ENCODE measurements at regions not wholly inside any gene's neighbourhood (a gene's known extent, or its start where the extent isn't known, plus 50 kb on each side); places are given as distances from the start of the nearest gene placed in this dataset.

DNA sequence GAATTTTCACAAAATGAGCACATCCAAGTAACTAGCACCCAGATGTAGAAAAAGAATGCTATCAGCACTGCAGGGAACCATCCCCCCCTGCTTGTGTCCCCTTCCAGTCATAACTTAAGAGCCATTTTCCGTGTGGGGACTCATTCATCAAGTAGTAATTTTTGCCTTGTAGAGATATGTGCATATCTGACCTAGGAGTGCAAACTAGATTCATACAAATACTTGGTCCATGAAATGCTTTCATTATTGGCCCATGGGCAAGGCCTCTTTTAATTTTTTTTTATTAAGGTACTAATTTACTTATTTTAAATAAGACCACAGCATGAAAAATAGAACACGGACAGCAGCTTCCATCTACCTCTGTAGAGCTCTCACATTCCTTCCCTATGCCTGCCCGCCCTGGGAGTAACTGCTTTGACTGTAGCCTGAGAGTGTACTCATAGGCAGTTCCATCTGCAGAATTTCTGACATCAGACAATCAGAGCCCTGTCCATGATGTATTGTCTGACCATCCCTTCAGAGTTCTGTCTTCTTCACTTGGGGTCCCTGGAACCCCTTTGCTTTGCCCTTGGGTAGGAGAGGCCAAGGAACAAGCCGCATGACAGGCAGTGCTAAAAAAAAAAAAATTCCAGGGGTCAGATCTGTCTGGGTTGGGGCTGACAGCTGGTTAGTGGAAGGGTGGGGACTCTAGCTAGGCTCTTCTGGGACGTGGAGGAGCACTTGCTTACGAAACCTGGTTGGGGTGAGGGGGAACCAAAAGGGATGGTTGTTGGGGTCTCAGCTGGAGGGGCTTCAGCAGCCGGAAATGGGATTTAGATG is 131.7 kb downstream of the C12orf75 start:
- Histone ChIP-seq H3K36me3 (ENCODE audit: control insufficient read depth, insufficient read depth, low read length) (no peaks in the 10 kb centered on the region), H3K4me3 (replicated peaks in 1 of 4; ENCODE audit: control extremely low read depth in 1 of 4, insufficient read depth in 1 of 4, low read depth in 3 of 4, low read length in 4 of 4) (no peak overlapping the region), H3K9ac (ENCODE audit: insufficient read depth, low read length) (no peak overlapping the region), H4K20me1 (ENCODE audit: control insufficient read depth, extremely low read depth, insufficient read depth, low read length) (no peaks in the 10 kb centered on the region), H3K4me1 (ENCODE audit: control insufficient read depth, extremely low read depth, insufficient read depth, low read length) (no peaks in the 10 kb centered on the region), H3K4me2 (ENCODE audit: extremely low read depth, insufficient read depth, low read length) (no peak overlapping the region), H3K9me3 (ENCODE audit: control insufficient read depth, insufficient read depth, low read depth, low read length) (no peaks in the 10 kb centered on the region), H3K27ac (ENCODE audit: insufficient read depth, low read length) (no peak overlapping the region), H3K79me2 (ENCODE audit: control insufficient read depth, insufficient read depth, low read length) (no peaks in the 10 kb centered on the region), H3K27me3 (ENCODE audit: control insufficient read depth, insufficient read depth, low read length) (no peaks in the 10 kb centered on the region), H2AFZ (ENCODE audit: low read length) (no peak overlapping the region)
- DNase-seq (ENCODE audit: low read depth in 2 of 2), result no peak
- TF ChIP-seq, protein P1, sequence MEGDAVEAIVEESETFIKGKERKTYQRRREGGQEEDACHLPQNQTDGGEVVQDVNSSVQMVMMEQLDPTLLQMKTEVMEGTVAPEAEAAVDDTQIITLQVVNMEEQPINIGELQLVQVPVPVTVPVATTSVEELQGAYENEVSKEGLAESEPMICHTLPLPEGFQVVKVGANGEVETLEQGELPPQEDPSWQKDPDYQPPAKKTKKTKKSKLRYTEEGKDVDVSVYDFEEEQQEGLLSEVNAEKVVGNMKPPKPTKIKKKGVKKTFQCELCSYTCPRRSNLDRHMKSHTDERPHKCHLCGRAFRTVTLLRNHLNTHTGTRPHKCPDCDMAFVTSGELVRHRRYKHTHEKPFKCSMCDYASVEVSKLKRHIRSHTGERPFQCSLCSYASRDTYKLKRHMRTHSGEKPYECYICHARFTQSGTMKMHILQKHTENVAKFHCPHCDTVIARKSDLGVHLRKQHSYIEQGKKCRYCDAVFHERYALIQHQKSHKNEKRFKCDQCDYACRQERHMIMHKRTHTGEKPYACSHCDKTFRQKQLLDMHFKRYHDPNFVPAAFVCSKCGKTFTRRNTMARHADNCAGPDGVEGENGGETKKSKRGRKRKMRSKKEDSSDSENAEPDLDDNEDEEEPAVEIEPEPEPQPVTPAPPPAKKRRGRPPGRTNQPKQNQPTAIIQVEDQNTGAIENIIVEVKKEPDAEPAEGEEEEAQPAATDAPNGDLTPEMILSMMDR (conservative IDR thresholded peaks at IDR 0.05 in 1 of 2, IDR thresholded peaks at IDR 0.05 in 1 of 2; ENCODE audit: low read depth in 1 of 2, low read length in 2 of 2), result no peak
- TF ChIP-seq EZH2 (IDR thresholded peaks at IDR 0.05; ENCODE audit: low read length, missing control alignments), result no peak

DNA sequence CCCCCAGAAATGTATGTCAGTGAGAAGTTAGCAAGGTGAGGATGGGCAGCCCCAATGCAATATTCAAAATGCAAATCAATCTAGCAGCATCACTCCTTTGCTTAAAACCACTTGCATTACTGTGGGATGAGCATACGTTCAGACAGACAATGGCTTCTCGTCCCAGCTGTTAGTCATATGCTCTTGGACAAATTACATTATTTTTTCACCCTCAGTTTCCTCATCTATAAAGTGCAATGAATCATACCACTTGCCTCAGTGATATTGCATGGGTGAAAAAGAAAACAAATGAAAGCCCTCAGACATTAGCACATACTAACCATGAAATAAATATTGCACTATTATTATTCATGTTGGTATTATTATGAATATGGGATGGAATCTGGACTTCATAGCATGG is 132.3 kb downstream of the C12orf75 start:
- Histone ChIP-seq H3K36me3 (ENCODE audit: control insufficient read depth, insufficient read depth, low read length) (no peaks in the 10 kb centered on the region), H2AFZ (ENCODE audit: low read length) (no peak overlapping the region), H3K4me3 (replicated peaks in 1 of 4; ENCODE audit: control extremely low read depth in 1 of 4, insufficient read depth in 1 of 4, low read depth in 3 of 4, low read length in 4 of 4) (no peak overlapping the region), H3K27ac (ENCODE audit: insufficient read depth, low read length) (no peak overlapping the region), H3K9me3 (ENCODE audit: control insufficient read depth, insufficient read depth, low read depth, low read length) (no peaks in the 10 kb centered on the region), H3K4me1 (ENCODE audit: control insufficient read depth, extremely low read depth, insufficient read depth, low read length) (no peaks in the 10 kb centered on the region), H4K20me1 (ENCODE audit: control insufficient read depth, extremely low read depth, insufficient read depth, low read length) (no peaks in the 10 kb centered on the region), H3K79me2 (ENCODE audit: control insufficient read depth, insufficient read depth, low read length) (no peaks in the 10 kb centered on the region), H3K9ac (ENCODE audit: insufficient read depth, low read length) (no peak overlapping the region), H3K27me3 (ENCODE audit: control insufficient read depth, insufficient read depth, low read length) (no peaks in the 10 kb centered on the region), H3K4me2 (ENCODE audit: extremely low read depth, insufficient read depth, low read length) (no peak overlapping the region)
- no peak for TF ChIP-seq EZH2 (IDR thresholded peaks at IDR 0.05; ENCODE audit: low read length, missing control alignments)
- TF ChIP-seq, protein P1 (conservative IDR thresholded peaks at IDR 0.05 in 1 of 2, IDR thresholded peaks at IDR 0.05 in 1 of 2; ENCODE audit: low read depth in 1 of 2, low read length in 2 of 2), result no peak
- DNase-seq (ENCODE audit: low read depth in 2 of 2), result peak in 1 of 2 donors; percentile 80

DNA sequence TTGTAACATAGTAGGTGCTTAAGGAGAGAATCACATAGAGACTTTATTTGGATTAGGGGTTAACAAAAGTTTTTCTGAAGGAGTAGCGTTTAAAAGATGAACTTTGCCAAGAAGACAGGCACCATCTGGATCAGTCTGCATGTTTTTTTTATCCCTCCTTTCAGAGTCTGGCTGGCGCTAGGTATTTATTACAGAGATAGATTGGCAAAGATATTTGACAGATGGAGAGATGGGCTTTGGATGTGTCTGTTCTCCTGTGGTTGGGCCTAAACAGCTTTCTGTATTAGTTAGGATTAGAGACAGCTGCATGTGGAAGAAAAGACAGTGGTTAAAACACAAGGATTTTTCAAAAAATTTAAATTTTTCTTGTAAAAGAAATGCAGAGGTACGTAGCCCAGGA is 133.9 kb downstream of the C12orf75 start:
- H3K27ac ChIP-seq (ENCODE audit: insufficient read depth, low read length), result no peak overlapping the region
- H3K4me2 ChIP-seq (ENCODE audit: extremely low read depth, insufficient read depth, low read length), result no peak overlapping the region
- TF ChIP-seq, protein P1 (conservative IDR thresholded peaks at IDR 0.05 in 1 of 2, IDR thresholded peaks at IDR 0.05 in 1 of 2; ENCODE audit: low read depth in 1 of 2, low read length in 2 of 2), result no peak
- TF ChIP-seq EZH2 (IDR thresholded peaks at IDR 0.05; ENCODE audit: low read length, missing control alignments), result no peak
- no peak for DNase-seq (ENCODE audit: low read depth in 2 of 2)
- H4K20me1 ChIP-seq (ENCODE audit: control insufficient read depth, extremely low read depth, insufficient read depth, low read length), result no peaks in the 10 kb centered on the region
- H2AFZ ChIP-seq (ENCODE audit: low read length), result no peak overlapping the region
- no peaks in the 10 kb centered on the region for H3K27me3 ChIP-seq (ENCODE audit: control insufficient read depth, insufficient read depth, low read length)
- no peaks in the 10 kb centered on the region for H3K79me2 ChIP-seq (ENCODE audit: control insufficient read depth, insufficient read depth, low read length)
- H3K4me1 ChIP-seq (ENCODE audit: control insufficient read depth, extremely low read depth, insufficient read depth, low read length), result no peaks in the 10 kb centered on the region
- no peaks in the 10 kb centered on the region for H3K9me3 ChIP-seq (ENCODE audit: control insufficient read depth, insufficient read depth, low read depth, low read length)
- no peaks in the 10 kb centered on the region for H3K36me3 ChIP-seq (ENCODE audit: control insufficient read depth, insufficient read depth, low read length)
- no peak overlapping the region for H3K4me3 ChIP-seq (replicated peaks in 1 of 4; ENCODE audit: control extremely low read depth in 1 of 4, insufficient read depth in 1 of 4, low read depth in 3 of 4, low read length in 4 of 4)
- H3K9ac ChIP-seq (ENCODE audit: insufficient read depth, low read length), result no peak overlapping the region

Measured in fibroblast of lung (primary cell).